Fibroblast of lung (primary cell): ENCODE measurements at regions not wholly inside any gene's neighbourhood (a gene's known extent, or its start where the extent isn't known, plus 50 kb on each side); places are given as distances from the start of the nearest gene placed in this dataset.
"Not testable (repeated sequence)": the region's sequence is repeated elsewhere in the genome, so short reads cannot be mapped to it uniquely, and the experiment has no call there.

Experiments used
- DNase-seq, 2 donors: peaks; one replicate each; pipeline versions ENCODE4 v3.0.0 to v3.0.0-alpha.2; 2010; ENCODE audit warnings: low read depth in 2 of 2
- H2AFZ ChIP-seq: 2 replicates; pipeline ENCODE4 v1.5.1; 2012; ENCODE audit warnings: low read length, control low read depth, inconsistent platforms
- H3K27ac ChIP-seq: 2 replicates; pipeline ENCODE4 v1.5.1; 2011; ENCODE audit warnings: low read length, control low read depth; ENCODE audit not compliant: insufficient read depth
- H3K27me3 ChIP-seq: 2 replicates; pipeline ENCODE4 v1.5.1; 2011; ENCODE audit warnings: mild to moderate bottlenecking, low read length; ENCODE audit not compliant: control insufficient read depth, insufficient read depth
- H3K36me3 ChIP-seq: 2 replicates; pipeline ENCODE4 v1.5.1; 2011; ENCODE audit warnings: low read length; ENCODE audit not compliant: control insufficient read depth, insufficient read depth
- H3K4me1 ChIP-seq: 2 replicates; pipeline ENCODE4 v1.5.1; 2011; ENCODE audit warnings: low read length; ENCODE audit not compliant: control insufficient read depth, insufficient read depth; ENCODE audit errors: extremely low read depth
- H3K4me2 ChIP-seq: 2 replicates; pipeline ENCODE4 v1.5.1; 2011; ENCODE audit warnings: low read length, control low read depth; ENCODE audit not compliant: insufficient read depth; ENCODE audit errors: extremely low read depth
- H3K4me3 ChIP-seq, 4 experiments: fragments of 200-600 bp in 1 of 4; sonication (generic) in 1 of 4; replicated peaks in 1 of 4; 2 replicates each; pipeline ENCODE4 v1.5.1; 2011 to 2016; ENCODE audit warnings: low read length in 4 of 4, low read depth in 3 of 4, mild to moderate bottlenecking in 3 of 4, control low read depth in 2 of 4, inconsistent platforms in 1 of 4, mixed read lengths in 1 of 4; ENCODE audit not compliant: insufficient read depth in 1 of 4; ENCODE audit errors: control extremely low read depth in 1 of 4
- H3K79me2 ChIP-seq: 2 replicates; pipeline ENCODE4 v1.5.1; 2012; ENCODE audit warnings: mild to moderate bottlenecking, low read length, inconsistent platforms; ENCODE audit not compliant: control insufficient read depth, insufficient read depth
- H3K9ac ChIP-seq: 2 replicates; pipeline ENCODE4 v1.5.1; 2011; ENCODE audit warnings: mild to moderate bottlenecking, low read length, control low read depth; ENCODE audit not compliant: insufficient read depth
- H3K9me3 ChIP-seq: 2 replicates; pipeline ENCODE4 v1.5.1; 2012; ENCODE audit warnings: low read depth, low read length; ENCODE audit not compliant: control insufficient read depth, insufficient read depth
- H4K20me1 ChIP-seq: 2 replicates; pipeline ENCODE4 v1.5.1; 2011; ENCODE audit warnings: low read length; ENCODE audit not compliant: control insufficient read depth, insufficient read depth; ENCODE audit errors: extremely low read depth
- CTCF ChIP-seq, 2 donors: IDR thresholded peaks in 1 of 2; conservative IDR thresholded peaks in 1 of 2; 1 replicate in 1 of 2; 2 replicates in 1 of 2; pipeline ENCODE4 v1.5.1; 2011 to 2012; ENCODE audit warnings: low read length in 2 of 2, control low read depth in 1 of 2, inconsistent platforms in 1 of 2, low read depth in 1 of 2, mild to moderate bottlenecking in 1 of 2
- EZH2 ChIP-seq: IDR thresholded peaks from 2 replicates; pipeline ENCODE4 v1.5.1; 2012; ENCODE audit warnings: low read length, control low read depth, mild to moderate bottlenecking; ENCODE audit errors: missing control alignments

GRCh38 chr12:131387281-131388163 is 323.4 kb upstream of the SFSWAP start:
- H3K27ac ChIP-seq, result no peak overlapping the region
- no peaks in the 10 kb centered on the region for H3K4me1 ChIP-seq
- H2AFZ ChIP-seq, result no peak overlapping the region
- no peak for TF ChIP-seq CTCF (conservative IDR thresholded peaks at IDR 0.05 in 1 of 2, IDR thresholded peaks at IDR 0.05 in 1 of 2; ENCODE audit: low read depth in 1 of 2, low read length in 2 of 2)
- TF ChIP-seq EZH2, result no peak
- H3K36me3 ChIP-seq, result no peaks in the 10 kb centered on the region
- no peak overlapping the region for H3K4me2 ChIP-seq
- no peaks in the 10 kb centered on the region for H3K79me2 ChIP-seq
- no peaks in the 10 kb centered on the region for H3K27me3 ChIP-seq
- no peaks in the 10 kb centered on the region for H3K9me3 ChIP-seq
- H4K20me1 ChIP-seq, result no peaks in the 10 kb centered on the region
- DNase-seq, result no peak
- H3K4me3 ChIP-seq, result no peak overlapping the region
- H3K9ac ChIP-seq, result no peak overlapping the region

- not testable (repeated sequence) for H2AFZ ChIP-seq, DNase-seq, H3K36me3 ChIP-seq, H3K27me3 ChIP-seq, H3K4me1 ChIP-seq, H3K4me2 ChIP-seq, H3K9me3 ChIP-seq, H3K27ac ChIP-seq, H4K20me1 ChIP-seq, H3K79me2 ChIP-seq, H3K4me3 ChIP-seq, H3K9ac ChIP-seq
Measured at GRCh38 chr12:131388164-131389053, 322.5 kb upstream of the SFSWAP start.

- H3K4me2 ChIP-seq, result no peak overlapping the region
- TF ChIP-seq CTCF (conservative IDR thresholded peaks at IDR 0.05 in 1 of 2, IDR thresholded peaks at IDR 0.05 in 1 of 2; ENCODE audit: low read depth in 1 of 2, low read length in 2 of 2) (no peak), EZH2 (no peak)
- H3K27ac ChIP-seq, result no peak overlapping the region
- no peak overlapping the region for H3K9ac ChIP-seq
- H4K20me1 ChIP-seq, result no peaks in the 10 kb centered on the region
- H3K4me1 ChIP-seq, result no peaks in the 10 kb centered on the region
- H3K79me2 ChIP-seq, result no peaks in the 10 kb centered on the region
- H3K4me3 ChIP-seq, result no peak overlapping the region
- DNase-seq, result no peak
- H2AFZ ChIP-seq, result no peak overlapping the region
- no peaks in the 10 kb centered on the region for H3K36me3 ChIP-seq
- no peaks in the 10 kb centered on the region for H3K27me3 ChIP-seq
- no peaks in the 10 kb centered on the region for H3K9me3 ChIP-seq
Measured at GRCh38 chr12:131389054-131390013, 321.6 kb upstream of the SFSWAP start.
